GDM1 (cell line): ENCODE measurements at regions not wholly inside any gene's neighbourhood (a gene's known extent, or its start where the extent isn't known, plus 50 kb on each side); places are given as distances from the start of the nearest gene placed in this dataset.

Experiments
- DNase-seq: peaks from one replicate; lab custom pipeline; 2025; lab: John Stamatoyannopoulos, UW

GRCh38 chr4:123497340-123497739 lies 100.7 kb downstream of the SPRY1 start:
- no peak for DNase-seq

DNA sequence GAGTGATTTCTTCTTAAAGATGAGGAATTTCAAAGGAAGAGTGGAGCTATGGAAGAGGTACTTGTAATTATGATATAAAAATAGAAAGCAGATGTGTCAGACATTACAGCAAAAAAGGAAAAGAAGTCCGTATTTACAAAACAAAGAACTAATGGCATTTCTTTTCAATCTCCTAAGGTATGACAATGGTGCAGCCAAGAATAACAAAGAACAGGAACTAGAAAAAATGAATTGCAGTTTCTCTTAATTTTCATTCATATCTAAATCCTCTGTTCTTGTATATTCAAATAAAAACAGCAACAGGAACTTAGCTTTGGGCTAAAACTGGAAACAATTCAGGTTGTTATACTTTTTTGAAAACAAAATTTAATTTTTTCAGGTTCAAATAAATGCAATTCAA lies 105.1 kb downstream of the SPRY1 start:
- DNase-seq = no peak

GRCh38 chr4:123503698-123504363 lies 107.2 kb downstream of the SPRY1 start:
- DNase-seq = no peak

DNA sequence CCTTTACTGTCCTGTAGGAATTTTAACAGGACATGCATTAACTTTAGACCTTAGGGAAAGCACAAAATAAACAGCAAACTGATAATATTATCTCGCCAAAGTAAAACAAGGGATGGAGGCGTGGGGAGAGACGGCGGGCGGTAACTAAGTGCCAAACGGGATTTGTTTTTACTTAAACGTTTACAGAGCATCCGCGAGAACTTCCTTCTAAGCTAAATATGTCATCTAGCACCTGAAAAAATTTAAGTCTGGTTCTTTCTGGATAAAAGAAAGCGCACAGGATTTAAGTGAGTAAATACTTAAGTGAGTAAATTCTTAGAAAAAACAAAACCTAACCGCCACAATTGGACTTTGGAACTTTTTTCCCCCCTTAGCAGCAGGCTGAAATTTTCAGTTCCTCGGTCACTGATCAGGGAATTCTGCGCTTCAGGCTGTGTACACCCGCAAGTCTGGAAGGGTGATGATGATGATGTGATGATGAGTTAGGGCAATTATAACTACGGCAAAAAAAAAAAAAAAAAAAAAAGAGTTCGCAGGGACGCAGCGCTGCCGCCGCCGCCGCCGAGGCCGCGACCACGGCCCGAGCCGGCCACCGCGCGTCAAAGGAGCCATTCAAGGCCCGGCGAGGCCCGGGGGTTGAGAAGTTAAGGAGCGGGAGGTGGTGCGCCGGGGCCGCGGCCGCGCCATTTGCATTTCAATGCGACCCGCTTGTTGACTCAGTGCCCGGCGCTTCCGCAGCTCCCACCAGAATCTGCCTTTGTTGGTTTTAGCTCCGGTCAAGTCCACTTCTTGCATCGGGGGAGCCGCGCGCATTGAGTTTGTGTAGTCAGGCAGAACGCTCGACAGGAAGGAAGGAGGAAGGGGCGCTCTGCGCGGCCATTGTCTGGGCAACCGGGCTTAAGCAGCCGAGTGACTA lies 108.8 kb downstream of the SPRY1 start:
- DNase-seq = no peak

DNA sequence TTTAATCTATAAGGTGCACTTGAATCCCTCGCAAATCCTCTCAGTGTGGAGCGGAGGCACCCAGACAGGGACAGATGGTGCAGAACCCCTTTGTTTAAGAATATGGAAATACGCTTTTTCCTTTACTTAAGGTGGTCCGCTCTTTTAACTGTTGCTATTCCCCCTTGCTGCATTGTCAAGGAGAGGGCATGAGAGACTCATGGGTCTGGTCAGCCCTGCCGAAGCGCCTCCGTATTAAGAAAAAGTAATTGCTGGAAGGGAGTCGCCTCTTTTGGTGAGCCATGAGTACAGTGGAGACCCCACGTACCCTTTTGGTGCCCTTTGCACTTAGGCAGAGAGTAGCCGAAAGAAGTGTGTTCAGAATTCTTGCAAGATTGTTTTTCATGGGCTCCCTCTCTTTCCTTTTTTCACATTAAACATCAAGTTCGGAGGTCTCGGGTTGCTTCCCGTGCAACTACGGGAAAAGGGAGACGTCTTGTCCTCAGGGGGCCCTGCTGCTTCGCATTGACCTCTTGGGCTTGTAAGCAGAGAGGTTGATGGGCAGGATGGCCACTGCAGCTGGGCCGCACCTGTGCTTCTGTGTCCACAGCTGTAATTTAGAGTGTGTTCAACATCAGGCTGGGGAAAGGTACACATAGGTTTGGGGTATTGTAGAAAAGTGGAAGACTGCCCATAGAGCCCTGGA lies 109.6 kb downstream of the SPRY1 start:
- no peak for DNase-seq

GRCh38 chr4:123507376-123507775 lies 110.8 kb downstream of the SPRY1 start:
- no peak for DNase-seq

DNA sequence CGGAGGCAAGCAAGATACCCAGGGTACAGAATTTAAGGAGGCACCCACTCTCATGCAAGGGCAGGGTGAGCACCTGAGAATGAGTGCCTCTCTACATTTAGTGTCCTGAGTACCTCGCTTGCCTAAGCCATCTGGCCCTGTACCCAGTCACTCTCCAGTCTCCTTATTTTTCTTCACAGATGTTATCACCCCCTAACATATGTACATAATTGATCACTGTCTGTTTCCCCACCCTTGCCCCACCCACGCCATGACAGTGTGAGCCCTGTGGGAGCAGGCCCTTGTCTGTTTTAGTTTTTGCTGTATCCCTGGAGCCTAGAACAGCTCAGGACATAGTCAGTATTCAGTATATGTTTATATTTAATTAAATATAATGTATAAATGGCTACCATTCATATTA lies 113.6 kb downstream of the SPRY1 start:
- no peak for DNase-seq

GRCh38 chr4:123510659-123511058 lies 114.1 kb downstream of the SPRY1 start:
- DNase-seq = no peak

GRCh38 chr4:123516576-123516975 lies 120.0 kb downstream of the SPRY1 start:
- no peak for DNase-seq

DNA sequence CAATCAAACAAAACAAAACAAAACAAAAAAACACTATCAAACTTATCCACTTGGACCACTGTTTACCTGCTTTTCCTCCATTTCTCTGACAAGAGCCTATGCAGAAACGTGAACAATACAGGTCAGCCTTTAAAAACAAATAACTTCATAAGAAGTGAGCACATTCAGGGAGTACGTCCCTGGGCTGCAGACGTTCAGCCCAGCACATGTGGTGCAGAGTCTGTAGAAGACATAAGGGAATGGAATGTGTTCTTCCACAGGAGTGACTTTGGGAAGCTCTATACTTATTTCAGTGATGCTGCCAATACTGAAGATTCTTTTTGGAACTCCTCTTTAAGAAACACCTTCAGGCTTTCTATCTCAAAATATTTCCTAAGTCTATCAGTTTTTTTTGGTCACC lies 120.6 kb downstream of the SPRY1 start:
- no peak for DNase-seq

- no peak for DNase-seq
Observed at GRCh38 chr4:123517971-123518370, 121.4 kb downstream of the SPRY1 start.

DNA sequence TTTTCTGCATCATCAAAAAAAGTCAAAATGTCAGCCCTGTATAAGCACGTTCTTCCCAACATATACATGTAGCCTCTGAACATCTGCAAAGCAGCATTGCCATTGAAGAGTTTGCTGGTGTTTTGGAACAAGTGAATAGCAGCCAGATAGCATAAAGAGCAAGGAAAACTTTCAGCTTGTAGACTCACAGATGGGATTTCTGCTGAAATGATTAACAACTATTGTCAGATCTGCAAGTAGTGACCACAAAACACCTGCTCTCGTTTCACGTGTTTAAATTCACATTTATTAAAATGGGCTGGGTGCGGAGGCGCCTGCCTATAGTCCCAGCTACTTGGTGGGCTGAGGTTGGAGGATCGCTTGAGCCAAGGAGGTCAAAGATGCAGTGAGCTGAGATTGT lies 123.7 kb downstream of the SPRY1 start:
- DNase-seq = no peak

- no peak for DNase-seq
Observed at GRCh38 chr4:123522081-123522480, 125.5 kb downstream of the SPRY1 start.

- no peak for DNase-seq
Observed at GRCh38 chr4:123522646-123523045, 126.1 kb downstream of the SPRY1 start.

- no peak for DNase-seq
Observed at GRCh38 chr4:123524958-123525628, 128.5 kb downstream of the SPRY1 start.

DNA sequence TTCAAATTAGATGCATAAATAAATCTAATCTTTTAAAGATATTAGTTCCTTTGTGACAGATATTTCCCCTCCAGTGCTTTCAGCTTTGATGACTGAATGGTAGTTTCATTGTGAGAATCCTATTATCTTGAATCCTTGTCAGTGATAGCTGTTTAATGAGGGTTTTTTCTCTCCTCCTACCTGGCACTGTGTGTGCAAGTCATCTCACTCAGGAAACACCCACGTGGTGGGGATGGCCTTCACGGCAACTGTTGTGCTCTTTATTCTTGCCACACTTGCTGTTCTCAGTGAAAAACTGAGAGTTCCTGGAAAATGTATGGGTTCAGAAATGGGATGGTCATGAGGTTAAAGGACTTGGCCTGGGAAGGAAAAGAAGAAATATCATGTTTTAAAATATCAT lies 129.9 kb downstream of the SPRY1 start:
- DNase-seq = no peak

DNA sequence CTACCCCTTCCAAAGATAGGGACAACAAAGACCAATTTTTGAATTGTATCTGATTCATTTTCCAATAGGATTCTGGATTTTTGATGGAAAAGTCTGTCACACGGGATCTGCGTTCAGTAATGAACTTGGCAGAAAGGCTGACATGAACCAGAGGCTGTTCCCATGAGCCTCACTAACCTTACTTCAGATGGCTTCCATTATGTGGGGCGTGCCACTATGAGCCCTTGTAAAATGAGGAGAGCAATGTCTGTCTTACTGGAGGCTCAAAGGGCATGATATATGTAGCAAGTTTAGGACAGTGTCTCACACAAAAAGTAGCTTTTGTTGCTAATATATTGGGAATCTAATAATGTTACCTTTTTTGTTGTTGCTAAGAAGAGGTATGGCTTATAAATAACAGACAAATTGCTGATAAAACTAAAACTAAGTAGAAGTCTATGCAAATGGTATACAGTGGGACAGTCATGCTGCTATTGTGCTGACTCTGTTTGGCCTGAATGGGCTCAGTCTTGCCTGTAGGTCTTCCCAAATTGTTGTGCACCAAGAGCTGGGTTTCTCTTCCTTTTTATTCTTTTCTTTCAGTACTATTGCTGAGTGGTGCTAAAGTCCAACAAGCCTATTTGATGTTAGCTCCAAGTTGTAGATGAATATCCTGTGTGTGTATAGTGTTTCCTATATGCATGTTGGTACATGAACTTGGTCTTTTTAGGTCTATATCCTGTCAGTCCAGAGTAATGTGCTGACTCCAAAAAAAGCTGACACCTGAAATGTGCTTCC lies 132.1 kb downstream of the SPRY1 start:
- DNase-seq = no peak

DNA sequence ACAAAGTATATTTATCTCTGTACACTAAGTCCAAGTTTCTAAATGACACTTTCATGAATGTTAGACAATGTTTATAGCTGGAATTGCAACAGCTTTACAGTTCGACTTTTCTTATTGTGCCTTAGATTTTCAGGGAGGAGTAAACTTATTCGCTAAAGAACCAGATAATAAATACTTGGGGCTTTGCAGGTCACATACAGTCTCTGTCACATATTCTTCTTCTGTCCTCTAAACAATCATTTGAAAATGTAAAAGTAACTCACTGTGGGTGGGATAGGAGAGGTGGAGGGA lies 132.6 kb downstream of the SPRY1 start:
- no peak for DNase-seq

DNA sequence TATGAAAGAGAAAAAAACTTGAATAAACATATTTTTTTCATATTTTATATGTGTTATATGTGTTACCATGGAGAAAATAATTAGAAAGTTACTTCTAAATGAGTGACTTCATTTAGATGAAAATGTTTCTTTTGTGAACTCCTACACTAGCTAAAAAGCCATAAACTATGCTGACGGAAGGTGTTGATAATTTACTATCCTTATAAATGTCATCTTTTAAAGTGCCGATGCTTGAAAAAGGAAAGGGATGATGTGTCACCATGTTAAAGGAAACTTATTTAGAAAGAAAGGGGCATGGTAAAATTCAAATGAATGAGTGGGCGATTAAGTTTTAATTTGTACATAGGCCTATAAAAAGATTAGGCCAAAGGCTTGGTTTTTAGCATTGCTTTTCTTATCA lies 133.8 kb downstream of the SPRY1 start:
- no peak for DNase-seq

DNA sequence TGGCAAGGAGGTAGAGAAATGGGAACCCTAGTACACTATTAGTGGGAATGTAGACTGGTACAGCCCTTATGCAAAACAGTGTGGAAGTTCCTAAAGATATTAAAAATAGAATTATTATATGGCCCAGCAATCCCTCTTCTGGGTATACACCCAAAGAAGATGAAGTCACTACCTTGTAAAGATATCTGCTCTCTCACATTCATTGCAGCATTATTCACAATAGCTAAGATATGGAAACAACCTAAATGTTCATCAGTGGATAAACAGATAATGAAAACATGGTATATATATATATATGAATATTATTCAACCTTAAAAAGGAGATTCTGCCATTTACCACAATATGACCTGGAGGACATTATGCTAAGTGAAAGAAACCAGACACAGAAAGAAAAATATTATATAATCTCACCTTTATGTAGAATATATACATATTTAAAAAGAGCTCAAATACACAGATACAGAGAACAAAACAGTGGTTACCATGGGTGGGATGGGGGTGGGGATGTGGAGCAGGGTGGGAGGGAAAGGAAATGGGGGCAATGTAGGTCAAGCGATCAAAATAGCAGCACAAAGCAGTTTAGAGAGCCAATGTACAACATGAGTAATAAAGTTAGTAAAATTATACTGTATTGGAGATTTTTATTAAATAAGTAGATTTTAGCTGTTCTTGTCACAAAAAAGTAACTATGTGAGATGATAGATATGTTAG lies 138.6 kb downstream of the SPRY1 start:
- DNase-seq = no peak

- DNase-seq = peak; percentile 52
Observed at GRCh38 chr4:123536225-123536624, 139.6 kb downstream of the SPRY1 start.
